Stimulated activated CD8-positive, alpha-beta memory T cell treated with anti-CD3 and anti-CD28 coated beads, Interleukin-4, amount 100 ng/mL, for 4 hours (primary cell): ENCODE measurements at regions not wholly inside any gene's neighbourhood (a gene's known extent, or its start where the extent isn't known, plus 50 kb on each side); places are given as distances from the start of the nearest gene placed in this dataset.

Experiments used
- DNase-seq, 2 donors: peaks; one replicate each; pipeline ENCODE4 v3.0.0-alpha.2; 2020; ENCODE audit warnings: low read depth in 2 of 2, low spot score in 1 of 2

GRCh38 chr3:181855825-181856224 is 144.1 kb downstream of the SOX2 start:
- DNase-seq = no peak

DNA sequence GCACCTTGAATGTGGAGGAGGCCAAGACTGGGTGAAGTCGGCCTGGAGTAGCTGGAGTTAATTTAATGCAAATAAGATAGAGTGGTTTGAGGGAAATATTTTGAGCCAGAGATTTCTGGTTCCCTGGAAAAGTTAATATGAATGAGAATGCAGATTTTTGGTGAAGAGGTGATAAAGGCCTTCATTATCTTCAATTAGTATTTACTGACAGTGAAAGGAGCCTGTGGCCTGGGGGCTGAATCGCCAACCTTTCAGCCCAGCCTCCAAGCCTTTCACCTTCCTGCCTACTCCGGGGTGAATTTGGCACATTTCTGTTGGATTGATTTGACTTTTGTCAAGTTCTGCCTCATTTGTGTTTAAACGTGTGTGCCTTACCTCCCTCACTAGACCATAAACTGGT is 147.8 kb downstream of the SOX2 start:
- DNase-seq = no peak

DNA sequence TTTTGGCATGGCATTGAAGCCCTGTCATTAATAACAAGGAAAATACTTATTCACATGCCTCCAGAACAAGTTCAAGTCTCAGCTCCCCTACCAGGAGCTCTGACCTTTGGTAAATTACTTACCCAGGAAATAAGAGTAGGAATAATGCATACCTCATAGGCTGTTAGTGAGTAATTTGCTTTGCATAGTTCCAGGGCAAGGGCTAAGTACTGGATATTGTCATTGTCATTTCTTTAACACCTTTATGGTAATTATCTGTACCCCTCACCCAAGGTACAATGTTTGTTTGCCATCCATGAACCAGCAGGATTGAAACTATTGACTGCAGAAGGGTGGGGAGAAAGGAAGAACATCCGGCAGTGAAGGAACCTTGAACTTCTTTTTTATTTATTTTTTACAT is 148.5 kb downstream of the SOX2 start:
- DNase-seq = no peak

DNA sequence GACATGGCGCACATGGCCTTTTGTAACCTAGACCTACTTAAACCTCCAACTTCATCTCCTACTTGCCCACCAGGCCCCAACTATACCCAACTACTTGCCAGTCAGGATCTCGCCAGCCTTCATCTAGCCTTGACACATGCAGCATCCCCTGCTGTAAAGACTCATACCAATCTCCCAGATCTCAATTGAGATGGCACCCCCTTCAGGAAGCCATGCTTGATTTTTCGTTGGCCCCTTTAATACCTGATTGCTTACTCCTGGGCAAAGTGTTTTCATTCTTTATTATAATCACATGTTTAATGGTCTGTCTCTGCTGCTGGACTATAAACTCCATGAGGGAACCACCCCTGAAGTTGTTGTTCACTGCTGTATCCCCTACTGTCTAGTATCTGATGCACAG is 150.8 kb downstream of the SOX2 start:
- DNase-seq = no peak

DNA sequence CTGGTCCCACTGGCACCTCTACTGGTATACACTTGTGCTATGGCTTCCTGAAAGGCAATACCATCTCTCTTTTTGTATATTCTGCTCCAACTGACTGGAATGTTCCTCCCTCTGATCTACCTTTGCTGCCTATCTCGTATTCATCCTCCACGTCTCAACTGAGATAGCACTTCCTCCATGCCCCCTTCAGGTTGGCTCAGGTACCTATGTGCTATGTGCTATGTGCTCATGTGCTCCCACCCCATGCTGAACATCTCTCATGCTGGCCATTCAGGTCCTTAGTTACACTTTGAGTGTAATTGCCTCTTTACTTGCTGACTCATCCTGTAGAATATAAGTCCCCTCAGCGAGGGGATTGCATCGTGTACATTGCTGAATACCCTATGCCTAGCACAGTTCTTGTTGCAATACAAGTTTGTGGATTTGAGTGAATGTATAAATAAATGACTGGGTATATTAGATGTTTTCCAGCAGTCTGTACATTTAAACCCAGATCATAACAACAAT is 156.9 kb downstream of the SOX2 start:
- DNase-seq = no peak

- no peak for DNase-seq
Measured at GRCh38 chr3:181872887-181873286, 161.2 kb downstream of the SOX2 start.

GRCh38 chr3:181879926-181880325 is 168.2 kb downstream of the SOX2 start:
- DNase-seq = no peak

- DNase-seq = no peak
Measured at GRCh38 chr3:181880331-181880730, 168.6 kb downstream of the SOX2 start.

DNA sequence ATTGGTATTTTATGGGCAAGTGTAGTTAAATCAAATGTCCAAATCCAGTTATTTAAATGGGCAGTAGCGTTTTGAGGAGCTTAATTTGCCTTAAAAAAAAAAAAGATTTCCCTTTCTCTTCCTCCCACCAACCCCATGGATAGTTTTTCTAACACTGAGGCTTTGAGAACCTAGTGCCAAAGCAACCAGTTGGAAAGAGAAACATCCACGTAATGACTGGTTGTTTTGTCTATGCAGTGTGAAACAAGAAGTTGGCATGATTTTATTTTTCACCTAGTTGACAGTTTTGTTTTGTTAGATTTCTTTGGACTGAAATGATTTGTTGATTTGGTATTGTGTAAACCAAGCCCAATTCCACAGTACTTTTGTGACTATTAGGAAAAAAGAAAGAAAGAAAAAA is 170.0 kb downstream of the SOX2 start:
- no peak for DNase-seq

GRCh38 chr3:181885868-181886630 is 174.3 kb downstream of the SOX2 start:
- no peak for DNase-seq

DNA sequence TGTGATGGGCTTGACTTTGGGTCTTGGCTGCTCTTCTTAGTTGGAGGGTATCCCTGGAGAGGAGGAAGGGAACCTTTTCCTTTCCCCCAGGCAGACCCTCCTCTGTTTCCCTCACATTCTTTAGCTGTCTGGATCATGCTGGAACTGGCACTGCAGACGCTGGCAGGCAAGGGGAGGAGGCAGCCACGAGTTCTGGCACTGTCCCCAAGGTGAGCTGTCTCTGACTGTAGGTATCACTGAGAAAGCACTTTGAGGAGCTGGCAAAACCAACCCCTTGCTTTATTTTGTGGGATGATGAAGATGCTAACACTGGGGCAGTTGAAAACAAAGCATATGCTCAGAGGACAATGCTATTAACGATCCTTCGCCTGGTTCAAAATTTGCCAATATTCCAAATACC is 175.0 kb downstream of the SOX2 start:
- no peak for DNase-seq

GRCh38 chr3:181887685-181888084 is 176.0 kb downstream of the SOX2 start:
- no peak for DNase-seq

DNA sequence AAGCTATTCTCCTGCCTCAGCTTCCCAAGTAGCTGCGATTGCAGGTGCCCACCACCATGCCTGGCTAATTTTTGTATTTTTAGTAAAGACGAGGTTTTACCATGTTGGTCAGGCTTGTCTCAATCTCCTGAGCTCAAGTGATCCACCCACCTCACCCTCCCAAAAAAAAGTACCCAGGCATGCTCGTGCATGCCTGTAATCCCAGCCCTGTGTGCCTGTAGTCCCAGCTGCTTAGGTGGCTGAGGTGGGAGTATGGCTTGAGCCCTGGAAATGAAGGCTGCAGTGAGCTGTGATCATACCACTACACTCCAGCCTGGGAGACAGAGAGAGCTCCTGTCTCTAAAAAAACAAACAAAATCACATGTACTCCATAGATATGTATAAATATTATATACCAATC is 176.5 kb downstream of the SOX2 start:
- no peak for DNase-seq

- DNase-seq = no peak
Measured at GRCh38 chr3:181892848-181893247, 181.1 kb downstream of the SOX2 start.

- DNase-seq = no peak
Measured at GRCh38 chr3:181896605-181897004, 184.9 kb downstream of the SOX2 start.

DNA sequence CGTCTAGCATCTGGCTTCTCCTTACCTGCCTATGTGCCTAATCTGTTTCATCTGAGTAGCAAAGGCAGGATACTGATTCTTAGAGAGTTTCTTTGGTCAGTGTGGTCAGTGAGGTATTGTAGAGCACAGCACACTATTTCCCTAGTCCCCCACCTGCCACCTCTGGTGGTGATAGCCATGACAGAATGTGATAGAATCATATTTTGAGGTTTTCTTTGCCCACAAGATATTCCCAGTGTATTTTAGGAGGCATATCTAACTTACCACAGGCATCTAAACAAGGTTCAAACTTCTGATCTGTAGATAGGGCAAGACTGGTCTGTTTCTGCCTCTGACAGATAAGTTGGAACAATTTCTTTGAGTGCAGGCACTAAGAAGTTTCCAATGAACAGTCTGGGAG is 188.0 kb downstream of the SOX2 start:
- no peak for DNase-seq

- no peak for DNase-seq
Measured at GRCh38 chr3:181901626-181902025, 189.9 kb downstream of the SOX2 start.

- no peak for DNase-seq
Measured at GRCh38 chr3:181906338-181906737, 194.6 kb downstream of the SOX2 start.

- DNase-seq = no peak
Measured at GRCh38 chr3:181909241-181909640, 197.5 kb downstream of the SOX2 start.

DNA sequence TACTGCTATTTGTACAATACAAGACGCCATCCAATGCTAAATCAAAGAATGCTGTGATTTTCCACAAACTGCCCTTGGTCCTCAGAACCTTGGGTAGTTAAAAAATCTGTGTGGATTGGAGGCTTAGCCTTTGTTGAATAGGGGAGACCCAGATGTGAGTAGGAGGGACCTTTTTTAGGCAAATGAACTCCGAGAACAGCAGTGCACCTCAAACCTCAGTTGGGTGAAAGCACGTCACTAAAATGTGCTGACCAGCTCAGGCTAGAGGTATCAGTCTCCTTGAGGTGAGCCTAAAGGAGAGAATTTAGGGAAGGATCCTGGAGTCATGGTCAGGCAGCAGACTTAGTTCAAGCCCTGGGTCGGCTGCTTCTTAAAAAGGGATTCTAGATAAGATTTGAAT is 200.7 kb downstream of the SOX2 start:
- DNase-seq = no peak

DNA sequence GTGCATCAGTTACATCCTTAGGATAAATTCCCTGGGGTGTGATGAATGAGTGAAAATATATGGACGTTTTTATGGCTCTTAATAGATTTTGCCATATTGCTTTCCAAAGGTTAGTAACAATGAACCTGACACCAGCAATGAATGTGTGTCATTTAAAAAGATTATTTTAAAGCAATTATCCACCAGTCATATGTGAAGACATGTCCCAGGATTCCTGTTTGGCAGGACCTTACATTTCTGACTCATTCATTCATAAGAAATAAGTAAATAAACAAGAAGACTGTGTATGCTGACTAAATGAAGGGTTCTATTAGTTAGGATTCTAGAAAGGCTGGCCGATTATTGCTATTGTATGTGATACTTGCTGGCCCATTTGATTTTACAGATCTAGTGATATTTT is 201.5 kb downstream of the SOX2 start:
- DNase-seq = no peak

DNA sequence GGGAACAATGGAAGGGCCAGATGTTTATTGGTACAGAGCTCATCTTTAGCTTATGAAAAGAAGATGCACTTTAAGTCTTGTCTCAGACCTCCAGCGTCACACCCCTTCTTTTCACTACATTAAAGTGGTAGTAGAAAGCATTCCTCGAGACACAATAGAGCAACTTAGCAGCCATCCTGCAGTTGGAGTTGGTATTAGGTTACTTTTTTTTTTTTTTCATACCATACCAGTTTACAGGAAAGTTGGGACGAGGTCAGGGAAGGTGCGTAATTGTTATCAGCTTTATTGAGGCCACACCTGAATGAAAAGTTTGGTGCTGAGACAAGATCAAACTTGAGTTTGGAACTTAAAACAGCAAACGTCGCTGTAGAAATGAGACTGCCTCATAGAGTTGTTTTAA is 203.8 kb downstream of the SOX2 start:
- no peak for DNase-seq

- DNase-seq = no peak
Measured at GRCh38 chr3:181916013-181916412, 204.3 kb downstream of the SOX2 start.
